GM18909 (cell line): ENCODE measurements at regions not wholly inside any gene's neighbourhood (a gene's known extent, or its start where the extent isn't known, plus 50 kb on each side); places are given as distances from the start of the nearest gene placed in this dataset.

Source experiments
- ATAC-seq: cut with Tn5 transposase; IDR thresholded peaks from one replicate; pipeline ENCODE4 v1.9.1; 2021; ENCODE audit warnings: mild to moderate bottlenecking; ENCODE audit not compliant: unreplicated experiment, poor library complexity

DNA sequence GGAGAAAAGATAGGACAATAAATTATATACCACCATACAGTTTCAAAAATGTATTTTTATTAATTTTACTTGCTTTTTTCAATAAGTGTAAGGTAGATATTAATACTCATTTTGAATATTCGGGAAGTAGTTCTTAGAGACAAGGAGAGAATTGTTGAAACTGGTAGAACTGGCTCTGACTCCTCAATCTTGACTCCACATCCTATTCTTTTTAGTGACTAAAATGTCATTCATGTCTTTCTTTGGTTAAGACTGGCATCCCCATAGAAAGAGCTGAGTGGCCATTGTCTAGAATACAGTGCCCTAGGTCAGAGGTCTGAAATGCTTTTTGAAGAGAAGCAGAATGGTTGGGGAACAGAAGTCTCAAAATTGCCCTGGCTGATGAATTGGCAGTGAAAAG, 177.6 kb upstream of the LRIG3 start:
- ATAC-seq, result no peak

GRCh38 chr12:59096246-59096645, 175.9 kb upstream of the LRIG3 start:
- ATAC-seq, result no peak

GRCh38 chr12:59093073-59093772, 172.9 kb upstream of the LRIG3 start:
- ATAC-seq, result no peak

- no peak for ATAC-seq
These were observed 168.4 kb upstream of the LRIG3 start for GRCh38 chr12:59088673-59089072.

DNA sequence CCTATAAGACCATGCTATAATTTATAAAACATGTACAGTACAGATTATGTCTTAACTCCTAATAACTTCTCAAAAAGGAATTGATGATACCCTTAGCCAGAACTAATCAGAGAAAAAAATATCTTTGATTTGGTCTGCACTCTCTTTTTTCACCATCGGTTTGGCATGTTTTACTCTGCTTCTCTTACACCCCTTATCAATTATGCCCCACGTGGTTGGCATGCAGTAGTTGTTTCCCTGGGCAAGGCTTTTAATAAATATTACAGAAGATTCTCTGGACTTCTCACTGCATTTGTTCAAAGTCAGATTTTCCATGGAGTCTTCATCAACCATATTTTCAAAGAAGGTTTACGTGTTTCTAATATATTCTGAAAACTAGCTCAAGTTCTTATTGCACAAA, 167.4 kb upstream of the LRIG3 start:
- ATAC-seq, result no peak

- no peak for ATAC-seq
These were observed 166.9 kb upstream of the LRIG3 start for GRCh38 chr12:59087077-59087673.

GRCh38 chr12:59086126-59086525, 165.8 kb upstream of the LRIG3 start:
- no peak for ATAC-seq

DNA sequence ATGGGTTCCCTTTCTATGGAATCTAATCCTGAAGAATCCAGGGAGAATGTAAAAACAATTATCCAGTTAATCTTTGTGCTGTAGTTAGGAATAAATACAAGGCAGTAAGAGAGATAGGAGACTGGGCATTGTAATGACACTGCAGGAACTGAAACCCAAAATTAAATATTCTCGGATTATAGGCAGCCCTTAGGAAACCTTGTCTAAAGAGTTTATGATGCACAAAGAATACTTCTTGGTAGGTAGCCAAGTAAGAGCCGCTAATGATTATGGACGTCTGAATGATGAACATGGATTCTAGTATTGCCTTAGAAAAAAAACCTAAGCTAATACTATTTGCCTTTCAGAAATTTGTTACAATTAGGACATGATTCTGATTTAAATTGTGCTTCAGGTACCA, 165.4 kb upstream of the LRIG3 start:
- ATAC-seq, result no peak

DNA sequence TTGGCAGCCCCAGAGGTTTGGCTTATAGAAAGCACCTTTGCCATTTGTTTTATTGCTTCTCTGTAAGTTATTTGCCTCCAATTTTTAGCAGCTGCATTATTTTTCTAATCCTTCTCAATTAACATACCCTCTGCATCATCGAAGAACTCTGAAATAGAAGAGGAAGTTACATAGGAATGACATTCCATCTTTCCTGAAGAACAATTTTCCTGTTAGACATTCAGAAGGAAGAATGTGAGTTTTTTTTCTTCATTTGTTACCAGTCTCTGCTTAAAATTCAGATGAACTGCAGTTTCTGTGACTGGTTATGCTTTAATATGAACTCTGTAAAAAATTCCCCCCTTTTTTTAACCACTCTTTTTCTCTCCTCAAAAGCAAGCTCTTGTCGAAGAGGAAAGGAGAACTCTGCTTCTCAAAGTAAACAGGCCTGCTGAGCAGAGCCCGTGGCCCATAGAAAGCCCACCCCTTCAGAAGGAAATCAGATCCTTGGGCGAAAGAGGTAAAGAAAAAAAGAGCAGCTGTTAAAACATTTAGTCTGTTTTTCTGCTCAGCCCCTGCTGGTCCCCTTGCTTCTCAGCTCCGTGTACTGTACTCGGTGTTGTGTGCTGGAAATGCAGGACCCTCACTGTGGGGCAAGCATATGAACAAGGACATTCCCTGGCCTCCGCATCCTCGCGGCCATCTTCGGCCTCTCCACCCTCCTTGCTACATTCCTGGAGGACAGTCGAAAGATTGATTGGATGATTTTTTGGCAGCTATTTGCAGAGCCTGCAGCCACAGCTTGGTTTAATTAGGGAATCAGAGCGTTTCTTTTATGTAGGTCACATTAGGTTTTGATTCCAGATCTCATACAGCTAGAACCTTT, 164.4 kb upstream of the LRIG3 start:
- ATAC-seq, result no peak

- no peak for ATAC-seq
These were observed 162.6 kb upstream of the LRIG3 start for GRCh38 chr12:59082952-59083351.

DNA sequence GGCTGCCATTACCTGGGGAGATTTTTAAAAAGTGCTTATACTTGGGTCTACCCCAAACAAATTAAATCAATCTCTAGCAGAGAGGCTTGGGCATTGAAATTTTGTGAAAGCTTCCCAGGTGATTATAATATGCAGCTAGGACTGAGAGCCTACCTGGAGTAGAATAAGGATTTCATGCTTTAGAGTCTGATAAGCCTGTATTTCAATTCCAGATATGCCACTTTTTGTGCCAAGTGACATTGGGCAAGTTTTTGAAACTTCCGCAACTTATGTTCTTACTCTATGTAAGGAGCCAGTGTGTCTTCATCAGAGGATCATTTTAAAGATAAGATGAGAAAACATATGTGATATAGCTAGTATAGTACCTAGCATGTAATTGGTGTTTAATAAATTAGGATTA, 159.8 kb upstream of the LRIG3 start:
- no peak for ATAC-seq

DNA sequence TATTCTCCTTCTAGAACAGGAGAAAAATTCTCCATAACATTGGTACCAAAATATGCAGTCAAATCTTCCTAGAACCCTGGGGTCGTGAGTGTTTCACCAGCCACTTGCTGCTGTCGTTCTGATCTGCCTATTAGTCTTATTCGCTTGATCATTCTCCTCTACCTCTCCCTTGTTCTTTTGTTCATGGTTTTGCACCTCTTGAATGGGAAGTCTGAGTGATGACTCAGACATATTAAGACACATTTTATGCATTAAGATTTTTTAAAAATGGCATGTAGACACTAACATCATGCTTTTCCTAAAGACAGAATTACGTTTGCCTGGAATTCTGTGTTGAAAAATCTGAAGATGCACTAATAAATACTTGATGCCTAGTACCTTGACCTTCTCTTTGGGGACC, 159.2 kb upstream of the LRIG3 start:
- no peak for ATAC-seq

DNA sequence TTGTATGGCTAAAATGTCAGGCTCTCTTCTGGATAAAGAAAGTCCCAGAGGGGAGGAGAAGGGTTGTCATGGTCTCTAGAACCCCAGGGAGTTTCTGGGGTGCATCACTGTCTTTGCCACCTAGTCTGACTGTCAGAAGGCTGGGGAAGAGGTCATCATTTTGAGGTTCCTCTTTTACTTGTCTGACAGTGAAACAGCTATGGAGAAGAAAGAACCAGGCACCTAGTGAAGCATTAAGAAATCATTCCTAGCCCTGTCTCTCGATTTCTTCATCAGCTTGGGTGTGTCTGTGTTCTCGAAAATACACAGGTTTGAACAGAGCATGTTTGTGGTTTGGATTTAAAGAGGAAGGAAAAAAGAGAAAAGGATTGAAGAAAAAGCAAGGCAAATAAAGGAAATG, 158.7 kb upstream of the LRIG3 start:
- ATAC-seq, result no peak

DNA sequence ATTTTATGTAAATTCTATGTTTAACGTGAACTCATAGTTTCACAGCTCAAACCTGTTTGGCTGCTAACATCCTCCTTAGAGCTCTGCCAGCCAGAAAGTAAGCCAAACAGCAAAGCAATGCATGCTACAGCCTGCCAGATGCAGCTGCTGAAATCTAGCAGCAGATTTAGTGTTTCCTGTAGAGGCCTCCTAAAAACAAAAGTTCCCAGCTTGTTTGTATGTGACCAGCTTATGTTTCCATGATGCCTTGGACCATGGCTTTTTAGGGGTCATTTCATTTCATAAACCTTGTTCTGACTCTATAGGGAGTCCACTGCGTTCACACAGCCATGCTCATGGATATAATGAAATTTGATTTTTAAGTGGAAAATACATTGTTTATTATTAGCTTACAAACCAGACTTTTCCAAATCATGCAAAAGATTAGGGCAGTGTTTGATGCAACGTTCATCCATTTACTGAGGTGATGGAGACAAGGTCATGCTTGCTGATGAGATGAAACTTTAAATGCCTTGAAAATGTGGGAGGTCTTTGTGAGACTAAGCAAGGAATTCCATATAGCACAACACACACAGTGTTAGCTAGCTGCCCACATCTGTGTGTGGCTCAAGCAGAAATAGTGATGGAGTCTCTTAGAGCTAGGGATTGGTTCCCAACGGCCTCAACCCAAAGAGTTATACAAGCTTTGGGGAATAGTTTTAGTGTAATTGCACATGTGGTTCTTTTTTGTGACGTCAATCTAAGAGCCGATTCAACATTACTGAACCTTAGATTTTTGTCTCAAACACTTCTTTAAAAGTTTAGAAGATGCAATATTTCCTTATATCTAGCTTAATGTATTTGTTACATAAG, 157.5 kb upstream of the LRIG3 start:
- no peak for ATAC-seq

GRCh38 chr12:59077153-59077552, 156.8 kb upstream of the LRIG3 start:
- ATAC-seq, result no peak

- no peak for ATAC-seq
These were observed 156.3 kb upstream of the LRIG3 start for GRCh38 chr12:59076622-59077021.

GRCh38 chr12:59075968-59076490, 155.7 kb upstream of the LRIG3 start:
- ATAC-seq, result no peak

DNA sequence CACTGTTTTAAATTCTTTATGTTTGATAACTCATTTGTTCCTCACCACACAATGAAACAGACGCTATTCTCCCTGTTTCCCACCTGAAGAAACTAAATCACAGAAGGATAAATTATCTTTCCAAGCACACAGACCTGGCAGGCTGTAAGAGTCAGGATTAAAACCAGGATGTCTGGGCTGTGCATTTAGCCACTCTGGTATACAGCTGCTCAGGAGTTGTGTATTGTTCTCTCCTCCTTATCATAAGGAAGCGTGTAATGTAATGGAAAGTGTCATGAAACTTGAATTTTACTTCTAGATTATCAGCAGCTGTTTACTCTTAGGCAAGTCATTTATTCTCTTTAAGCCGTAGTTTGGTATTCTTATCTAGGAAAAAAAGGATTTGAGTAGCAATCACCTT, 154.8 kb upstream of the LRIG3 start:
- no peak for ATAC-seq

GRCh38 chr12:59070322-59070933, 150.1 kb upstream of the LRIG3 start:
- ATAC-seq, result no peak

GRCh38 chr12:59069516-59069915, 149.2 kb upstream of the LRIG3 start:
- no peak for ATAC-seq
